ENCODE measurements at regions not wholly inside any gene's neighbourhood (a gene's known extent, or its start where the extent isn't known, plus 50 kb on each side); places are given as distances from the start of the nearest gene placed in this dataset.

GRCh38 chrX:27057883-27058282 lies 405.3 kb downstream of the PPP4R3C start:
- Histone ChIP-seq H3K9me2 (ENCODE audit: low read depth, low read length) (no peaks in the 10 kb centered on the region), H3K4me3 (ENCODE audit: low read depth, low read length, poor library complexity, severe bottlenecking) (no peak overlapping the region), H3K4me2 (ENCODE audit: low read length) (no peak overlapping the region), H3K9me3 (ENCODE audit: low read length) (no peaks in the 10 kb centered on the region), H3K27me3 (ENCODE audit: insufficient read depth, low read length) (no peaks in the 10 kb centered on the region), H4K20me1 (ENCODE audit: insufficient read depth, low read length) (no peaks in the 10 kb centered on the region), H3F3A (ENCODE audit: insufficient read depth, low read length) (no peaks in the 10 kb centered on the region), H3K4me1 (ENCODE audit: insufficient read depth, low read length, severe bottlenecking) (no peaks in the 10 kb centered on the region), H3K27ac (ENCODE audit: low read depth, low read length, poor library complexity, severe bottlenecking) (no peak overlapping the region), H3K36me3 (ENCODE audit: insufficient read depth, low read length) (no peaks in the 10 kb centered on the region), H3K9ac (ENCODE audit: low read length) (no peak overlapping the region), H2AFZ (ENCODE audit: low read length) (no peak overlapping the region), H3K79me2 (ENCODE audit: insufficient read depth, low read length) (no peaks in the 10 kb centered on the region)
- TF ChIP-seq EZH2 (IDR thresholded peaks at IDR 0.05; ENCODE audit: borderline replicate concordance, low read length) (no peak), CTCF (IDR thresholded peaks at IDR 0.05; ENCODE audit: low read length) (no peak)

GRCh38 chrX:27039332-27039731 lies 423.8 kb downstream of the PPP4R3C start:
- Histone ChIP-seq H3K4me3 (ENCODE audit: low read depth, low read length, poor library complexity, severe bottlenecking) (no peak overlapping the region), H3K9ac (ENCODE audit: low read length) (no peak overlapping the region), H3K27me3 (ENCODE audit: insufficient read depth, low read length) (no peaks in the 10 kb centered on the region), H3K79me2 (ENCODE audit: insufficient read depth, low read length) (no peaks in the 10 kb centered on the region), H3K4me1 (ENCODE audit: insufficient read depth, low read length, severe bottlenecking) (no peaks in the 10 kb centered on the region), H3K9me3 (ENCODE audit: low read length) (no peaks in the 10 kb centered on the region), H3K9me2 (ENCODE audit: low read depth, low read length) (no peaks in the 10 kb centered on the region), H3K36me3 (ENCODE audit: insufficient read depth, low read length) (no peaks in the 10 kb centered on the region), H3K27ac (ENCODE audit: low read depth, low read length, poor library complexity, severe bottlenecking) (no peak overlapping the region), H3F3A (ENCODE audit: insufficient read depth, low read length) (no peaks in the 10 kb centered on the region), H2AFZ (ENCODE audit: low read length) (no peak overlapping the region), H4K20me1 (ENCODE audit: insufficient read depth, low read length) (no peaks in the 10 kb centered on the region), H3K4me2 (ENCODE audit: low read length) (no peak overlapping the region)
- no peak for TF ChIP-seq CTCF (IDR thresholded peaks at IDR 0.05; ENCODE audit: low read length)
- no peak for TF ChIP-seq EZH2 (IDR thresholded peaks at IDR 0.05; ENCODE audit: borderline replicate concordance, low read length)

- TF ChIP-seq CTCF (IDR thresholded peaks at IDR 0.05; ENCODE audit: low read length) (no peak), EZH2 (IDR thresholded peaks at IDR 0.05; ENCODE audit: borderline replicate concordance, low read length) (no peak)
- no peak overlapping the region for H3K4me3 ChIP-seq (ENCODE audit: low read depth, low read length, poor library complexity, severe bottlenecking)
- no peaks in the 10 kb centered on the region for H3K4me1 ChIP-seq (ENCODE audit: insufficient read depth, low read length, severe bottlenecking)
- H4K20me1 ChIP-seq (ENCODE audit: insufficient read depth, low read length): no peaks in the 10 kb centered on the region
- H3F3A ChIP-seq (ENCODE audit: insufficient read depth, low read length): no peaks in the 10 kb centered on the region
- no peaks in the 10 kb centered on the region for H3K9me3 ChIP-seq (ENCODE audit: low read length)
- H3K9ac ChIP-seq (ENCODE audit: low read length): no peak overlapping the region
- H3K36me3 ChIP-seq (ENCODE audit: insufficient read depth, low read length): no peaks in the 10 kb centered on the region
- H3K27me3 ChIP-seq (ENCODE audit: insufficient read depth, low read length): no peaks in the 10 kb centered on the region
- H3K27ac ChIP-seq (ENCODE audit: low read depth, low read length, poor library complexity, severe bottlenecking): no peak overlapping the region
- no peak overlapping the region for H2AFZ ChIP-seq (ENCODE audit: low read length)
- no peaks in the 10 kb centered on the region for H3K9me2 ChIP-seq (ENCODE audit: low read depth, low read length)
- H3K79me2 ChIP-seq (ENCODE audit: insufficient read depth, low read length): no peaks in the 10 kb centered on the region
- no peak overlapping the region for H3K4me2 ChIP-seq (ENCODE audit: low read length)
Observed at GRCh38 chrX:27008486-27008885, 454.7 kb downstream of the PPP4R3C start.

Data from OCI-LY1 (cell line).